ENCODE measurements at regions not wholly inside any gene's neighbourhood (a gene's known extent, or its start where the extent isn't known, plus 50 kb on each side); places are given as distances from the start of the nearest gene placed in this dataset.

DNA sequence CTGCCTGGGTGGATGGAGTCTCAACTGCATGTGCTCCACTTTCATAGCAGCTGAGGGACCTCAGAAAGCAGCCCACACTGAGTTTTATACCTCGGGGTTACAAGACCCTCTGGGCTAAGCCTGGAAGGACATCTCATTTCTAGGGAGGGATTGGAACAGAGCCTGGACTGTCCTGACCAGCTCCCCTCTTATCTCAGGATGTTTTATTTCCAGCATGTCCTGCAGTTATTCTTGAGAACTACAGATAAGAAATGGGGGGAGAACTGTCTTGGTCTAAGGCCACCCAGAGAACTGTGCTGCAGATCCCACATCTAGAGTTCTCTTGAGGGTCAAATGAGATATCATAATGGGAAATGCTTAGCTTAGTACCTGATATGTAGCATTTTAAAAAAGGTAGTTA is 97.3 kb upstream of the CHD6 start:
- Histone ChIP-seq H3K79me2 (ENCODE audit: insufficient read depth, low read length) (no peaks in the 10 kb centered on the region), H3K36me3 (replicated peaks in 1 of 2; ENCODE audit: control insufficient read depth in 1 of 2, insufficient read depth in 2 of 2, low read length in 2 of 2) (no peaks in the 10 kb centered on the region), H3K4me3 (replicated peaks in 1 of 3; ENCODE audit: insufficient read depth in 1 of 3, low read depth in 2 of 3, low read length in 3 of 3) (no peak overlapping the region), H3K27me3 (ENCODE audit: control insufficient read depth in 1 of 2, insufficient read depth in 2 of 2, low read length in 2 of 2) (peaks cover 0 to 12% of the 10 kb centered on the region in 2 experiments; a peak in 1 of 5 replicates), H3K4me2 (ENCODE audit: low read depth, low read length) (no peak overlapping the region), H3K27ac (ENCODE audit: extremely low read length, insufficient read depth, low read length) (no peak overlapping the region), H3K9ac (ENCODE audit: insufficient read depth, low read depth, low read length) (no peak overlapping the region), H3K9me3 (ENCODE audit: low read length) (no peaks in the 10 kb centered on the region), H2AFZ (ENCODE audit: low read length) (no peak overlapping the region), H3K4me1 (ENCODE audit: insufficient read depth, low read length) (no peaks in the 10 kb centered on the region), H4K20me1 (ENCODE audit: insufficient read depth, low read length) (no peaks in the 10 kb centered on the region)
- intact Hi-C loops (cut with micrococcal nuclease; ENCODE audit: unreplicated experiment) (no loop called here), in situ Hi-C loops (cut with HindIII; ENCODE audit: extremely low pct_ligation_motif_present, low pct_unique_long_range_greater_than_20kb) (no loop called here)
- WGBS (ENCODE audit: low lambda C conversion rate), result 0% methylated on average over 1 of the region's 1 CpG
- POLR2A ChIA-PET, result no interaction called here
- DNase-seq (ENCODE audit: low spot score) (no peak), ATAC-seq (no peak), FAIRE-seq (no peak)
- CTCF ChIA-PET (ENCODE audit: low intra/inter-chr PET ratio, low total read pairs), result no interaction called here
- no TSS peak for BruUV-seq (replicated peaks)
- TF ChIP-seq, protein P1, sequence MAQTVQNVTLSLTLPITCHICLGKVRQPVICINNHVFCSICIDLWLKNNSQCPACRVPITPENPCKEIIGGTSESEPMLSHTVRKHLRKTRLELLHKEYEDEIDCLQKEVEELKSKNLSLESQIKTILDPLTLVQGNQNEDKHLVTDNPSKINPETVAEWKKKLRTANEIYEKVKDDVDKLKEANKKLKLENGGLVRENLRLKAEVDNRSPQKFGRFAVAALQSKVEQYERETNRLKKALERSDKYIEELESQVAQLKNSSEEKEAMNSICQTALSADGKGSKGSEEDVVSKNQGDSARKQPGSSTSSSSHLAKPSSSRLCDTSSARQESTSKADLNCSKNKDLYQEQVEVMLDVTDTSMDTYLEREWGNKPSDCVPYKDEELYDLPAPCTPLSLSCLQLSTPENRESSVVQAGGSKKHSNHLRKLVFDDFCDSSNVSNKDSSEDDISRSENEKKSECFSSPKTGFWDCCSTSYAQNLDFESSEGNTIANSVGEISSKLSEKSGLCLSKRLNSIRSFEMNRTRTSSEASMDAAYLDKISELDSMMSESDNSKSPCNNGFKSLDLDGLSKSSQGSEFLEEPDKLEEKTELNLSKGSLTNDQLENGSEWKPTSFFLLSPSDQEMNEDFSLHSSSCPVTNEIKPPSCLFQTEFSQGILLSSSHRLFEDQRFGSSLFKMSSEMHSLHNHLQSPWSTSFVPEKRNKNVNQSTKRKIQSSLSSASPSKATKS (CRISPR knock-in tag; IDR thresholded peaks at IDR 0.05), result no peak
- TF ChIP-seq NFKB2 (CRISPR knock-in tag; IDR thresholded peaks at IDR 0.05; ENCODE audit: borderline replicate concordance) (no peak), ZNF296 (CRISPR knock-in tag; conservative IDR thresholded peaks at IDR 0.05) (no peak), MEIS1 (CRISPR knock-in tag; IDR thresholded peaks at IDR 0.05; ENCODE audit: borderline replicate concordance) (no peak), KDM5B (CRISPR knock-in tag; IDR thresholded peaks at IDR 0.05; ENCODE audit: borderline replicate concordance) (no peak), ZNF784 (CRISPR knock-in tag; IDR thresholded peaks at IDR 0.05; ENCODE audit: borderline replicate concordance) (no peak), ZNF674 (CRISPR knock-in tag; IDR thresholded peaks at IDR 0.05; ENCODE audit: low read depth) (no peak), PHF8 (CRISPR knock-in tag; IDR thresholded peaks at IDR 0.05) (no peak), NPAS2 (CRISPR knock-in tag; IDR thresholded peaks at IDR 0.05; ENCODE audit: borderline replicate concordance) (no peak), MIER2 (CRISPR knock-in tag; IDR thresholded peaks at IDR 0.05) (no peak), GMEB2 (CRISPR knock-in tag; IDR thresholded peaks at IDR 0.05; ENCODE audit: low read depth) (no peak), ZNF724P (CRISPR knock-in tag; IDR thresholded peaks at IDR 0.05; ENCODE audit: borderline replicate concordance) (no peak), ARID5B (CRISPR knock-in tag; IDR thresholded peaks at IDR 0.05) (no peak), ZNF496 (CRISPR knock-in tag; IDR thresholded peaks at IDR 0.05; ENCODE audit: insufficient replicate concordance) (no peak)
